WTC11 (cell line): ENCODE measurements at regions not wholly inside any gene's neighbourhood (a gene's known extent, or its start where the extent isn't known, plus 50 kb on each side); places are given as distances from the start of the nearest gene placed in this dataset.

ENCODE experiments used
- ATAC-seq: fragments of 200-7000 bp; cut with Tn5 transposase; 2 replicates; pipeline ENCODE4 v1.10.0; 2021; ENCODE audit warnings: mild to moderate bottlenecking, moderate library complexity
- CTCF ChIA-PET: fragments of 300-600 bp; sonication (Branson Sonifier 250); formaldehyde crosslinking; loops from one replicate; lab custom pipeline; 2021; ENCODE audit warnings: antibody characterized with exemption; lab: Charles Lee
- POLR2A ChIA-PET: fragments of 350-600 bp; sonication (Branson Sonifier 250); formaldehyde crosslinking; loops from one replicate; lab custom pipeline; 2021; ENCODE audit warnings: antibody characterized with exemption; lab: Charles Lee
- DNase-seq: peaks from one replicate; pipeline ENCODE4 v3.0.0; 2021; ENCODE audit warnings: low spot score
- H3K27ac Mint-ChIP-seq: 2 replicates; pipeline ENCODE4 v1.8.0; 2021; ENCODE audit warnings: mixed read lengths
- H3K27me3 Mint-ChIP-seq: 2 replicates; pipeline ENCODE4 v1.8.0; 2021; ENCODE audit warnings: low read depth, mild to moderate bottlenecking, moderate library complexity, mixed read lengths
- H3K36me3 Mint-ChIP-seq: 2 replicates; pipeline ENCODE4 v1.8.0; 2021; ENCODE audit warnings: mixed read lengths
- H3K4me1 Mint-ChIP-seq: 2 replicates; pipeline ENCODE4 v1.8.0; 2022; ENCODE audit warnings: mixed read lengths
- H3K4me3 Mint-ChIP-seq: 2 replicates; pipeline ENCODE4 v1.8.0; 2021; ENCODE audit warnings: mild to moderate bottlenecking, moderate library complexity, mixed read lengths
- H3K9me3 Mint-ChIP-seq: 2 replicates; pipeline ENCODE4 v1.8.0; 2021; ENCODE audit warnings: mixed read lengths
- ELF4 ChIP-seq: sonication (generic); formaldehyde crosslinking; IDR thresholded peaks from 2 replicates; pipeline ENCODE4 v1.8.1; 2022; ENCODE audit warnings: low read depth, mild to moderate bottlenecking, moderate library complexity, missing genetic modification reagents
- EMX1 ChIP-seq: fragments of 250-450 bp; sonication (Bioruptor Pico); IDR thresholded peaks from 2 replicates; pipeline ENCODE4 v1.8.0; 2021; ENCODE audit warnings: mild to moderate bottlenecking
- ERG ChIP-seq: fragments of 250-450 bp; sonication (Bioruptor Pico); IDR thresholded peaks from 2 replicates; pipeline ENCODE4 v1.8.0; 2021; ENCODE audit warnings: mild to moderate bottlenecking
- ESRRA ChIP-seq: sonication (generic); formaldehyde crosslinking; IDR thresholded peaks from 2 replicates; pipeline ENCODE4 v1.8.1; 2022; ENCODE audit warnings: mild to moderate bottlenecking, missing genetic modification reagents, borderline replicate concordance
- FOXK1 ChIP-seq: sonication (generic); formaldehyde crosslinking; IDR thresholded peaks from 2 replicates; pipeline ENCODE4 v1.8.0; 2022; ENCODE audit warnings: mild to moderate bottlenecking, moderate library complexity, missing genetic modification reagents
- FOXP1 ChIP-seq: sonication (generic); formaldehyde crosslinking; IDR thresholded peaks from 2 replicates; pipeline ENCODE4 v1.8.0; 2022; ENCODE audit warnings: missing genetic modification reagents, mild to moderate bottlenecking, moderate library complexity, borderline replicate concordance
- IRF2 ChIP-seq: sonication (generic); formaldehyde crosslinking; IDR thresholded peaks from 2 replicates; pipeline ENCODE4 v1.8.0; 2022; ENCODE audit warnings: low read depth, missing genetic modification reagents, borderline replicate concordance
- KAT7 ChIP-seq: sonication (generic); formaldehyde crosslinking; IDR thresholded peaks from 2 replicates; pipeline ENCODE4 v1.8.1; 2023; ENCODE audit warnings: missing genetic modification reagents, mild to moderate bottlenecking, borderline replicate concordance
- NR3C1 ChIP-seq: sonication (generic); formaldehyde crosslinking; conservative IDR thresholded peaks from 2 replicates; pipeline ENCODE4 v1.8.1; 2023; ENCODE audit warnings: low read depth, mild to moderate bottlenecking, missing genetic modification reagents
- RORB ChIP-seq: fragments of 250-450 bp; sonication (Bioruptor Pico); IDR thresholded peaks from 2 replicates; pipeline ENCODE4 v1.9.0; 2021; ENCODE audit warnings: mild to moderate bottlenecking
- SMAD4 ChIP-seq: sonication (generic); formaldehyde crosslinking; IDR thresholded peaks from 2 replicates; pipeline ENCODE4 v1.8.0; 2022; ENCODE audit warnings: mild to moderate bottlenecking, missing genetic modification reagents
- STAT6 ChIP-seq: sonication (generic); formaldehyde crosslinking; conservative IDR thresholded peaks from 2 replicates; pipeline ENCODE4 v1.8.1; 2023; ENCODE audit warnings: mild to moderate bottlenecking, low read depth, missing genetic modification reagents, moderate library complexity
- USF2 ChIP-seq: sonication (generic); formaldehyde crosslinking; IDR thresholded peaks from 2 replicates; pipeline ENCODE4 v1.8.1; 2023; ENCODE audit warnings: mild to moderate bottlenecking, missing genetic modification reagents, moderate library complexity
- ZBTB21 ChIP-seq: sonication (generic); formaldehyde crosslinking; IDR thresholded peaks from 2 replicates; pipeline ENCODE4 v1.8.1; 2023; ENCODE audit warnings: mild to moderate bottlenecking, missing genetic modification reagents, borderline replicate concordance
- ZNF219 ChIP-seq: sonication (generic); formaldehyde crosslinking; IDR thresholded peaks from 2 replicates; pipeline ENCODE4 v1.8.0; 2023; ENCODE audit warnings: missing genetic modification reagents, mild to moderate bottlenecking, borderline replicate concordance
- ZNF396 ChIP-seq: fragments of 250-450 bp; sonication (Bioruptor Pico); IDR thresholded peaks from 2 replicates; pipeline ENCODE4 v1.8.0; 2021; ENCODE audit warnings: mild to moderate bottlenecking, moderate library complexity, borderline replicate concordance
- ZNF512 ChIP-seq: sonication (generic); formaldehyde crosslinking; IDR thresholded peaks from 2 replicates; pipeline ENCODE4 v1.8.1; 2022; ENCODE audit warnings: missing genetic modification reagents, borderline replicate concordance
- ZNF532 ChIP-seq: fragments of 250-450 bp; sonication (Bioruptor Pico); IDR thresholded peaks from 2 replicates; pipeline ENCODE4 v1.9.0; 2021; ENCODE audit warnings: mild to moderate bottlenecking, borderline replicate concordance

GRCh38 chr3:28018925-28019718 lies 222.3 kb upstream of the CMC1 start (continued):
- TF ChIP-seq STAT6 (CRISPR knock-in tag) (no peak), IRF2 (CRISPR knock-in tag) (no peak), ESRRA (CRISPR knock-in tag) (no peak), ZNF532 (CRISPR knock-in tag) (no peak), ZNF396 (CRISPR knock-in tag) (no peak)

- H3K9me3 Mint-ChIP-seq = peaks cover 12% of the 10 kb centered on the region
- H3K27me3 Mint-ChIP-seq = no peaks in the 10 kb centered on the region; the same call in 1 of the 2 replicates
- ChIA-PET CTCF (no interaction called here), POLR2A (interaction anchor here (0.6 kb wide), 1 partner anchor 80 kb away, joined by 3 read pairs; no protein-coding TSS in a partner anchor)
- ATAC-seq (no peak), DNase-seq (no peak)
- peaks cover 12% of the 10 kb centered on the region for H3K4me1 Mint-ChIP-seq
- H3K36me3 Mint-ChIP-seq = peaks cover 15% of the 10 kb centered on the region
- no peak overlapping the region for H3K27ac Mint-ChIP-seq
- TF ChIP-seq ERG (CRISPR knock-in tag) = no peak
- no peak for TF ChIP-seq ZNF219 (CRISPR knock-in tag)
- no peak for TF ChIP-seq SMAD4 (CRISPR knock-in tag)
- no peak for TF ChIP-seq NR3C1 (CRISPR knock-in tag)
- TF ChIP-seq ZBTB21 (CRISPR knock-in tag) = no peak
- no peak for TF ChIP-seq ELF4
- TF ChIP-seq USF2 (CRISPR knock-in tag) = no peak
- no peak for TF ChIP-seq ZNF512 (CRISPR knock-in tag)
- no peak for TF ChIP-seq FOXK1 (CRISPR knock-in tag)
- no peak for TF ChIP-seq FOXP1 (CRISPR knock-in tag)
- no peak for TF ChIP-seq RORB (CRISPR knock-in tag)
- TF ChIP-seq EMX1 (CRISPR knock-in tag) = no peak
- no peak for TF ChIP-seq KAT7 (CRISPR knock-in tag)
- no peak for TF ChIP-seq STAT6 (CRISPR knock-in tag)
- H3K4me3 Mint-ChIP-seq = no peak overlapping the region
These were observed 221.7 kb upstream of the CMC1 start for GRCh38 chr3:28019740-28020139.
